DOHH2 (cell line): ENCODE measurements at regions not wholly inside any gene's neighbourhood (a gene's known extent, or its start where the extent isn't known, plus 50 kb on each side); places are given as distances from the start of the nearest gene placed in this dataset.

ENCODE experiments used
- EZH2phosphoT487 ChIP-seq: fragments of 200-600 bp; sonication (generic); IDR thresholded peaks from 2 replicates; pipeline ENCODE4 v1.6.1; 2017; ENCODE audit warnings: borderline replicate concordance, mild to moderate bottlenecking, antibody characterized with exemption, low read length, moderate library complexity, mixed read lengths
- TF ChIP-seq, protein P1 (sequence below): fragments of 200-600 bp; sonication (generic); IDR thresholded peaks from one replicate; pipeline ENCODE4 v1.5.1; 2014; ENCODE audit warnings: antibody characterized with exemption, mild to moderate bottlenecking, low read depth, low read length; ENCODE audit not compliant: poor library complexity, severe bottlenecking

DNA sequence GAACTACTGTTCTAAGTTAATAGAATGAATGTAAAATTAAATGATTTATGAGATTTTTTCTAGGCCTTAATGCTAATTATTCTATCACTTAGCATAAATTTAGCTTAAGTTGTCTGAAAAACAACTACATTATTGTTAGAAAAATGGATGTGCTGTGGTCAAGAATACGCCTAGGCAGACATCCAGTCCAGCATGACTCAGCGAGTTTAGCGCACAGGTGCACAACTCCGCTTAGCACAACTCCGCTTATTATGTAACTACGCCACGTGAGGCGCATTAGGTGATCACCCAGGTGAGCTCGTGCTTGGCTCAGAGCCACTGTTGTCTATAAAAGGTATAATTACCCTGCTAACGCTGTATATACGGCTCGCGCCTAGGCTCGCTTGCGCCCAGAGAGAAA lies 1043.6 kb upstream of the ADGRL4 start:
- no peak for TF ChIP-seq EZH2phosphoT487
- TF ChIP-seq, protein P1, sequence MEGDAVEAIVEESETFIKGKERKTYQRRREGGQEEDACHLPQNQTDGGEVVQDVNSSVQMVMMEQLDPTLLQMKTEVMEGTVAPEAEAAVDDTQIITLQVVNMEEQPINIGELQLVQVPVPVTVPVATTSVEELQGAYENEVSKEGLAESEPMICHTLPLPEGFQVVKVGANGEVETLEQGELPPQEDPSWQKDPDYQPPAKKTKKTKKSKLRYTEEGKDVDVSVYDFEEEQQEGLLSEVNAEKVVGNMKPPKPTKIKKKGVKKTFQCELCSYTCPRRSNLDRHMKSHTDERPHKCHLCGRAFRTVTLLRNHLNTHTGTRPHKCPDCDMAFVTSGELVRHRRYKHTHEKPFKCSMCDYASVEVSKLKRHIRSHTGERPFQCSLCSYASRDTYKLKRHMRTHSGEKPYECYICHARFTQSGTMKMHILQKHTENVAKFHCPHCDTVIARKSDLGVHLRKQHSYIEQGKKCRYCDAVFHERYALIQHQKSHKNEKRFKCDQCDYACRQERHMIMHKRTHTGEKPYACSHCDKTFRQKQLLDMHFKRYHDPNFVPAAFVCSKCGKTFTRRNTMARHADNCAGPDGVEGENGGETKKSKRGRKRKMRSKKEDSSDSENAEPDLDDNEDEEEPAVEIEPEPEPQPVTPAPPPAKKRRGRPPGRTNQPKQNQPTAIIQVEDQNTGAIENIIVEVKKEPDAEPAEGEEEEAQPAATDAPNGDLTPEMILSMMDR, result no peak
